ENCODE measurements at regions not wholly inside any gene's neighbourhood (a gene's known extent, or its start where the extent isn't known, plus 50 kb on each side); places are given as distances from the start of the nearest gene placed in this dataset.

GRCh38 chr13:34701919-34702318 is 240.2 kb upstream of the NBEA start:
- no peaks in the 10 kb centered on the region for H3K36me3 ChIP-seq
- no peaks in the 10 kb centered on the region for H3K27me3 ChIP-seq (replicated peaks in 1 of 7)
- no peak overlapping the region for H3K4me3 ChIP-seq
- H3K4me1 ChIP-seq = no peaks in the 10 kb centered on the region
- 86 to 95% (median 89%) methylated on average over 4 of the region's 4 CpGs for WGBS, 5 donors
- TF ChIP-seq POLR2AphosphoS5 (IDR thresholded peaks at IDR 0.05) (no peak), POLR2A (IDR thresholded peaks at IDR 0.05) (no peak), CTCF (IDR thresholded peaks at IDR 0.05 in 8 of 11, conservative IDR thresholded peaks at IDR 0.05 in 3 of 11) (no peak)
- intact Hi-C loops (cut with DNase I; ENCODE audit: low total_unique reads) = no loop called here
- no peak for DNase-seq
- no peak overlapping the region for H3K27ac ChIP-seq
- peaks cover 0 to 6% (median 0%) of the 10 kb centered on the region in 8 donors for H3K9me3 ChIP-seq

- WGBS, 5 donors = 52 to 80% (median 55%) methylated on average over 1 of the region's 1 CpG
- intact Hi-C loops (cut with DNase I; ENCODE audit: low total_unique reads) = no loop called here
Observed at GRCh38 chr13:34708566-34709313, 233.3 kb upstream of the NBEA start.

GRCh38 chr13:34719060-34719875 is 222.8 kb upstream of the NBEA start:
- H3K27ac ChIP-seq = no peak overlapping the region
- no peaks in the 10 kb centered on the region for H3K36me3 ChIP-seq
- TF ChIP-seq POLR2A (IDR thresholded peaks at IDR 0.05) (no peak), CTCF (IDR thresholded peaks at IDR 0.05 in 8 of 11, conservative IDR thresholded peaks at IDR 0.05 in 3 of 11) (no peak), POLR2AphosphoS5 (IDR thresholded peaks at IDR 0.05) (no peak)
- WGBS, 5 donors = 76 to 81% (median 78%) methylated on average over 4 of the region's 4 CpGs
- no peak for DNase-seq
- no peaks in the 10 kb centered on the region for H3K4me1 ChIP-seq
- peaks cover 0 to 10% (median 1%) of the 10 kb centered on the region in 8 donors for H3K9me3 ChIP-seq
- intact Hi-C loops (cut with DNase I; ENCODE audit: low total_unique reads) = no loop called here
- no peak overlapping the region for H3K4me3 ChIP-seq
- H3K27me3 ChIP-seq (replicated peaks in 1 of 7) = no peaks in the 10 kb centered on the region

More at GRCh38 chr13:34708566-34709313, 233.3 kb upstream of the NBEA start:
- H3K4me3 ChIP-seq = no peak overlapping the region
- TF ChIP-seq POLR2AphosphoS5 (IDR thresholded peaks at IDR 0.05) (no peak), CTCF (IDR thresholded peaks at IDR 0.05 in 8 of 11, conservative IDR thresholded peaks at IDR 0.05 in 3 of 11) (no peak), POLR2A (IDR thresholded peaks at IDR 0.05) (no peak)
- H3K9me3 ChIP-seq = peaks cover 0 to 15% (median 0%) of the 10 kb centered on the region in 8 donors
- DNase-seq = no peak
- no peaks in the 10 kb centered on the region for H3K36me3 ChIP-seq
- no peaks in the 10 kb centered on the region for H3K27me3 ChIP-seq (replicated peaks in 1 of 7)
- H3K27ac ChIP-seq = no peak overlapping the region
- H3K4me1 ChIP-seq = no peaks in the 10 kb centered on the region

- no peaks in the 10 kb centered on the region for H3K27me3 ChIP-seq (replicated peaks in 1 of 7)
- H3K36me3 ChIP-seq = no peaks in the 10 kb centered on the region
- H3K4me1 ChIP-seq = no peaks in the 10 kb centered on the region
- intact Hi-C loops (cut with DNase I; ENCODE audit: low total_unique reads) = no loop called here
- H3K4me3 ChIP-seq = no peak overlapping the region
- H3K9me3 ChIP-seq = peaks cover 0 to 10% (median 1%) of the 10 kb centered on the region in 8 donors
- 29 to 84% (median 59%) methylated on average over 2 of the region's 2 CpGs for WGBS, 5 donors
- TF ChIP-seq POLR2A (IDR thresholded peaks at IDR 0.05) (no peak), POLR2AphosphoS5 (IDR thresholded peaks at IDR 0.05) (no peak), CTCF (IDR thresholded peaks at IDR 0.05 in 8 of 11, conservative IDR thresholded peaks at IDR 0.05 in 3 of 11) (no peak)
- no peak overlapping the region for H3K27ac ChIP-seq
- DNase-seq = no peak
Observed at GRCh38 chr13:34720618-34721017, 221.5 kb upstream of the NBEA start.

Measured in spleen (tissue), 11 donors.